ENCODE measurements at regions not wholly inside any gene's neighbourhood (a gene's known extent, or its start where the extent isn't known, plus 50 kb on each side); places are given as distances from the start of the nearest gene placed in this dataset.

GRCh38 chr4:81580346-81580993 lies 108.8 kb upstream of the RASGEF1B start:
- TF ChIP-seq CTCF (IDR thresholded peaks at IDR 0.05), result no peak

GRCh38 chr4:81577392-81577791 lies 105.7 kb upstream of the RASGEF1B start:
- H3K4me1 Mint-ChIP-seq, result peaks cover 29% of the 10 kb centered on the region
- POLR2A ChIA-PET, result interaction anchor here (1.2 kb wide), 1 partner anchor 9 kb away, joined by 6 read pairs; no protein-coding TSS in a partner anchor
- TF ChIP-seq CTCF (IDR thresholded peaks at IDR 0.05), result no peak
- H3K4me3 Mint-ChIP-seq, result no peak overlapping the region
- DNase-seq (no peak), ATAC-seq (ENCODE audit: low read depth) (peak; percentile 42)
- no peaks in the 10 kb centered on the region for H3K9me3 Mint-ChIP-seq
- no peak overlapping the region for H3K27ac Mint-ChIP-seq
- intact Hi-C loops (cut with micrococcal nuclease), result loop anchor here (2.0 kb wide), 1 partner anchor 13 kb away; no protein-coding TSS in a partner anchor
- no peaks in the 10 kb centered on the region for H3K27me3 Mint-ChIP-seq
- H3K36me3 Mint-ChIP-seq (ENCODE audit: low read depth), result no peaks in the 10 kb centered on the region
- CTCF ChIA-PET, result interaction anchor here (1.7 kb wide), 1 partner anchor 105 kb away, joined by 7 read pairs; the partner anchor contains the start of gene RASGEF1B

More at GRCh38 chr4:81580346-81580993, 108.8 kb upstream of the RASGEF1B start:
- Mint-ChIP-seq H3K27ac (no peak overlapping the region), H3K36me3 (ENCODE audit: low read depth) (no peaks in the 10 kb centered on the region), H3K27me3 (no peaks in the 10 kb centered on the region), H3K4me1 (peaks cover 9% of the 10 kb centered on the region), H3K4me3 (no peak overlapping the region), H3K9me3 (no peaks in the 10 kb centered on the region)
- intact Hi-C loops (cut with micrococcal nuclease), result no loop called here
- no peak for ATAC-seq (ENCODE audit: low read depth)
- CTCF ChIA-PET, result no interaction called here
- no peak for DNase-seq
- POLR2A ChIA-PET, result no interaction called here

GRCh38 chr4:81574991-81575390 lies 103.3 kb upstream of the RASGEF1B start:
- Mint-ChIP-seq H3K36me3 (ENCODE audit: low read depth) (no peaks in the 10 kb centered on the region), H3K27me3 (no peaks in the 10 kb centered on the region), H3K4me3 (no peak overlapping the region), H3K4me1 (peaks cover 32% of the 10 kb centered on the region), H3K9me3 (no peaks in the 10 kb centered on the region), H3K27ac (no peak overlapping the region)
- DNase-seq (no peak), ATAC-seq (ENCODE audit: low read depth) (no peak)
- intact Hi-C loops (cut with micrococcal nuclease), result no loop called here
- ChIA-PET CTCF (no interaction called here), POLR2A (interaction anchor here (1.1 to 1.3 kb wide), 2 partner anchors 11 to 103 kb away, joined by 3 to 4 read pairs; no protein-coding TSS in a partner anchor)
- no peak for TF ChIP-seq CTCF (IDR thresholded peaks at IDR 0.05)

- peaks cover 34% of the 10 kb centered on the region for H3K4me1 Mint-ChIP-seq
- H3K9me3 Mint-ChIP-seq, result no peaks in the 10 kb centered on the region
- no peaks in the 10 kb centered on the region for H3K27me3 Mint-ChIP-seq
- H3K4me3 Mint-ChIP-seq, result no peak overlapping the region
- intact Hi-C loops (cut with micrococcal nuclease), result loop anchor here (1.0 kb wide), 1 partner anchor 9 kb away; no protein-coding TSS in a partner anchor
- no peaks in the 10 kb centered on the region for H3K36me3 Mint-ChIP-seq (ENCODE audit: low read depth)
- ChIA-PET POLR2A (interaction anchor here (1.3 kb wide), 1 partner anchor 12 kb away, joined by 4 read pairs; no protein-coding TSS in a partner anchor), CTCF (no interaction called here)
- DNase-seq, result no peak
- peak; percentile 60 for ATAC-seq (ENCODE audit: low read depth)
- H3K27ac Mint-ChIP-seq, result peak overlapping the region; percentile 38
- TF ChIP-seq CTCF (IDR thresholded peaks at IDR 0.05), result no peak
These were observed 102.1 kb upstream of the RASGEF1B start for GRCh38 chr4:81573840-81574239.

GRCh38 chr4:81572402-81572801 lies 100.7 kb upstream of the RASGEF1B start:
- ATAC-seq (ENCODE audit: low read depth), result no peak
- H3K27me3 Mint-ChIP-seq, result no peaks in the 10 kb centered on the region
- TF ChIP-seq CTCF (IDR thresholded peaks at IDR 0.05), result no peak
- H3K4me3 Mint-ChIP-seq, result no peak overlapping the region
- CTCF ChIA-PET, result no interaction called here
- DNase-seq, result no peak
- no peaks in the 10 kb centered on the region for H3K36me3 Mint-ChIP-seq (ENCODE audit: low read depth)
- H3K4me1 Mint-ChIP-seq, result peaks cover 42% of the 10 kb centered on the region
- H3K27ac Mint-ChIP-seq, result no peak overlapping the region
- POLR2A ChIA-PET, result interaction anchor here (0.5 to 1.6 kb wide), 4 partner anchors 10 to 102 kb away, joined by 3 to 7 read pairs (median 4); no protein-coding TSS in a partner anchor
- intact Hi-C loops (cut with micrococcal nuclease), result no loop called here
- no peaks in the 10 kb centered on the region for H3K9me3 Mint-ChIP-seq
